Dedifferentiated amniotic fluid mesenchymal stem cell (primary cell): ENCODE measurements at regions not wholly inside any gene's neighbourhood (a gene's known extent, or its start where the extent isn't known, plus 50 kb on each side); places are given as distances from the start of the nearest gene placed in this dataset.

Source experiments
- DNase-seq: peaks from one replicate; pipeline ENCODE4 v3.0.0-alpha.2; 2016; ENCODE audit errors: extremely low spot score

DNA sequence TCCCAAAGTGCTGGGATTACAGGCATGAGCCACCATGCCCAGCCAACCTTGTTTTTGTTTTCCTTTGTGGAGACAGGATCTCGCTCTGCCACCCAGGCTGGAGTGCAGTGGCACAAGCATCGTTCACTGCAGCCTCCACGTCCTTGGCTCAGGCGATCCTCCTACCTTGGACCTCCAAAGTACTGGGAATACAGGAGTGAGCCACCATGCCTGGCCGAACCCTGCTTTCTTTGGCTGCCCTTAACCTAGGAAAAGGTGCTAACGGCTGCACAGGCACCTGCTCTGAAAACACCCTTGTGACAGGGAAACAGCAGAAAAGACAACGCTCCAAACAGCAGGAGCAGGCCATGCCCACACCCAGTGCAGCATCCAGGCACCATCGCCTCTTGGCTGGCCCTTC is 71.9 kb downstream of the OAT start:
- no peak for DNase-seq

DNA sequence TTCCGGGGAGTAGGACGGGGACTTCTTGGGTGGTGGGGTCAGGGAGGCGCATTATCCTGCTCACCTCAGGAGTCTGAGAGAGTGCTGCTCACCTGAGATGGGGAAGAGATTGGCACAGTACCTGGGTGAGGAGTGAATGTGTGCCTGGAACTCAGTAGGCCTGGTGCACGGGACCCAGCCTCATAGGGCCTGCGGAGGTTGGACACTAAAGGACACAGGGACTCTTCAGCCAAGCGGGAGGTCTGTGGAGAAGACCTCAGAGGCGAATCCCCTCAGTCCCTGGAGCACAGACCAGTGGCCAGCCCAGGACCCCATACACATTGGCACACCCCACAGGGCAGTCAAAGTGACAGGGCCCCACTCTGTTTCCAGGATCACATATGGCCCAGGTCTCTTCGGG is 73.2 kb downstream of the OAT start:
- no peak for DNase-seq

DNA sequence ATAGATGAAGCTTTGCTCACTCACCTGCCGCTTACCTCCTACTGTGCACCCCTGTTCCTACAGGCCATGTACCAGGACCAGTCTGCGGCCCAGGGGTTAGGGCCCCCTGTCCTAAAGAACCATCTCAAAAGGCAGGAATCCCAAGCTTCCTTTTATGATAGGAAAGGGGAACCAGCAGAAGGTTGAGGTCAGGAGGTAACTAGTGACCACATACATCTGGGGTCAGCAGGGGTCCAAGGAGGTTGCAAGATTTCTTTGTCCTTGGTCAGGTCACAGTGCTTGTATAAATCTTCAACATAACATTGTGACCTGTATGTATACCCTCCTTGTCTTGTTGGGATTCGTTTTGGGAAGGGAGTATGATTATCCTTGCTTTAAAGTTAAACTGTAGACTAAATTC is 73.8 kb downstream of the OAT start:
- DNase-seq: no peak

DNA sequence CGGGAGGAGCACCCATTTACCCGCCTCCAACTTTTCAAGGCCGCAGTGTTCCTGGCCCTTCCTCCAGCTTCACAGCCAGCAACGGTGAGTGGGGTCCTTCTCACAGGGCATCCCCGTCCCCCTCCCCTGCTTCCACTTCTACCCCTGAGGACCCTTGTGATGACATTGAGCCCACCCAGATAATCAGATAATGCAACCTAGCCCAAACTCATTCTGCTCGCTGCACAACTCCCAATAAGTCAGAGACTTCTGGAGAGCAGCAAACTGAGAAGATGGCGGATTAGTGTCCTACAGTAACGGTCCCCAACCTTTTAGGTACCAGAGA is 74.5 kb downstream of the OAT start:
- DNase-seq: no peak

DNA sequence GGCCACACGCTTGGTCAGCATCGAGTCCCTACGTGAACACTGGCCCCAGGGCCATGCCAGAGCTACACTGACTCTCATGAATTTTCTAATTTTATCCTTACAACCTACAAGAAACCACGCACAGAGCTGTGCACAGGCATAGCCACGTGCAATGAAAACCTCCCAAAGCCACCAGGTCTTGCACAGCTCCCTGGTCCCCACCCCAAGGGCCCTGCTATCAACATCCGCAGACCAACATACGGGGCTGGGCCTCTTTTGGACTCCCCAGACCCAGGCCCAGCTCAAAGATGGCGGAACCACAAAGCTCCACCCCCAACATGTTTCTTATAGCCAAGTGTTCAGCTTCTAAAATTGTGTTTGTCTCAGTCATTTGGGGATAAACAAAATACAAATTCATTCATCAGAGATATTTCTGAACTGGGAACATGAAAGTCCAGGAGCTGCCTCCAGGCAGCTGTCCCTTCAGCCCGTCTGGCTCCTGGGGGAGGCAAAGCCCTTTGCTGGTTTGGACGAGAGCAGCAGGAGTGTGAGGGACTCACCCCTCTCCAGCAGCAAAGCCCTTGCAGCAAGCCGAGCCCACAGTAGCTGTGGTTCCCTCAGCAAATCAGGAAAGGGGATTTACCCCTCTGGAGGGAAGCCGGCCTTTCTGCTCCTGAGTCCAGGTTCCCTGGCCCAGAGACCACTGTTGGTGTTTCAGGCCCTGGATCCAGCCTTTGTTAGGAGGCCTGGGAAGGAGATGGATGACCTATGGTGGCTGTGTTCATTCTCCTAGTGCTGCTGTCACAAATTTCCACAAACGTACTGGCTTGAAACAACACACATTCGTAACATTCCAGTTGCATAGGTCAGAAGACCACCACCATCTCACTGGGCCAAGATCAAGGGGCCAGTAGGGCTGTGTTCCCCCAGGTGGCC is 75.1 kb downstream of the OAT start:
- no peak for DNase-seq

DNA sequence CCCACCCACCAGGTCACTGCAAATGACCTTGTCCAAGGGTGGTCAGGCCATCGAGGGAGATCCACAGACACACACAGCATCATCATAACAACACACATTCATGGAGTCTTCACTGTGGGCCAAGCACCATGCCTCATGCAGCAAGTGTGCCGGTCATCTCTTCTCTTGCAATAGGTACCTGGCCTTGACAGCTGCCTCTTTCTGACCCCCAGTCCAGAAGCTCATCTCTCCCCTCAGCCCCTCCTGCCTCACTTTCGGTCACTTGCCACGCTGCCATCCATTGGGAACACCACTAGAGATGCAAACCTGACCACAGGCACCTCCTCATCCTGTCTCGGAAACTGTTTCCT is 75.9 kb downstream of the OAT start:
- DNase-seq: no peak

DNA sequence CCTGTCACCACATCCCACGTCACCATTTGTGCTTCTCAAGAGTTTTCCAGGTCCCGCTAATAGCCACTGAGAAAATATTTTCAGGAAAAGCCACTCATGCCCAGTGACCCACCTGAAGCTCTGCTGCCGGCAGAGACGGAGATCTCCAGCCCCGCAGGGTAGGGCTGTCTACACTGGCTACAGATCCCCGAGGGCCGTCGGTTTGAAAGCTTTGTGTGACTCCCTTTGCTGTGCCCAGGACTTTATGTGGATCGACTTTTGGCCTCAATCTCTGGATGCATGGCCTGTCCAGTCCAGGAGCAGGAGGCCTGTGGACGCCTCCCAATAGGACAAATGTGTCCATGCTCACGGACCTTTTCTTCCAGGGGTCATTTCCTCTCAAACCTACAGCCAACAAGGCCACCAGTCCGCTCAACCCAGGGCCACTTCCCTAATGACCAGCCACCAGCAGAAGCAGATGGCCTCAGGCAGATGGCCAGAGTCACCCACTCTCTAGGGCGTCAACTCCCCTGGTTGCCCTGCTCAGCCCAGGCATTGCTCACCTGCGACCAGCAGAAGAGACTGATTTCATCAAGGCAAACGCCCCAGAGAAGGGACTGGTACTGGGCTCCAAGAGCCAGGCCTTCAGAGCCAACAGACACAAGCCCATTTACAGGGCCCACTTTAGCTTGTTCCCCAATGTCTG is 76.4 kb downstream of the OAT start:
- no peak for DNase-seq

DNA sequence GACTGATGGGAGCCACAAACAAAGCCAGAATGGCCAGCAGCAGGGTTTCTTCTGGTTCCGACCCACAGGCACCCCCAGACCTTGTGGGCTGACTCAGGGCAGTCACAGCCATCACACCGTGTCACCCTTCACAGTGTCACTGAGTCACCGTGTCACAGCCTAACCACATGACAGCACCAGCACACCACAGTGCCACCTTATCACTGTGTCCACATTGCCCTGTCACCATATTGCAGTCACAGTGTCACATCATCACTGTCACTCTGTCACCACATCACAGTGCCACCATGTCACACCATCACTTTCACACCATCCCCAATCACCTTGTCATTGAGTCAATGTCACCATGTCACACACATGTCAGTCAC is 77.0 kb downstream of the OAT start:
- no peak for DNase-seq

DNA sequence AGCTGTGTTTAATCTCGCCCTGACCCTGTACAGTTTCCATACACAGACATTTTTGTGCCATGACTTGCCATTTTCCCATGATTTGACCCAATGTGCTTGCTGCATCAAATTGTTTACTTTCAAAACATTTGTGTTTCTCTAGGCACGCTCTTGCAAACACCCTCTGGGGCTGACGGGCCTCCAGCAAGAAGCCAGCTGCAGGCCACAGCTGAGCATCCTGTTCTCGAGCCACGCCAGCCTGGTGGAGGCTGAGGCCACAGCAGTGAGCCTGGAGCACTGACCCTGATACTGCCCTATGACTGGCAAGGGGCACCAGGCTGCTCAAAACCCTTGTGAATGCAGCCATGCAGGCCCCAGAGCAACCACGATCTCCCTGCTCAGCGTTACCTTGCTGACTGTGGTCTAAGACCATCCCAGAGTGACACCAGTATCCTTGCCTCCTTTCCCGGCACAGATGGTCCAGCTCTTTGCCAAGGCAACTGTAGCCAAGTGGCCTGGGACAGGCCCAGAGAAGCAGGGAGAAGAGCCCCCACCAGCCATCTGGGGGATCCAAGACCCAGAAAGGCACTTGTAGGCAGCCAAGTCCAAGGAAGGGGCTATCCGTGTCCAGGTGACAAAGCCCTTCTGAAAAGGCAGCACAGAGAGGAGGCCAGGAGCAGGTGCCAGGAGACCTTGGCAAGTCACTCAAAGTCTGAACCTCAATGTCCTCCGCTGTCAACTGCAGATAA is 78.5 kb downstream of the OAT start:
- peak; percentile 96 for DNase-seq

DNA sequence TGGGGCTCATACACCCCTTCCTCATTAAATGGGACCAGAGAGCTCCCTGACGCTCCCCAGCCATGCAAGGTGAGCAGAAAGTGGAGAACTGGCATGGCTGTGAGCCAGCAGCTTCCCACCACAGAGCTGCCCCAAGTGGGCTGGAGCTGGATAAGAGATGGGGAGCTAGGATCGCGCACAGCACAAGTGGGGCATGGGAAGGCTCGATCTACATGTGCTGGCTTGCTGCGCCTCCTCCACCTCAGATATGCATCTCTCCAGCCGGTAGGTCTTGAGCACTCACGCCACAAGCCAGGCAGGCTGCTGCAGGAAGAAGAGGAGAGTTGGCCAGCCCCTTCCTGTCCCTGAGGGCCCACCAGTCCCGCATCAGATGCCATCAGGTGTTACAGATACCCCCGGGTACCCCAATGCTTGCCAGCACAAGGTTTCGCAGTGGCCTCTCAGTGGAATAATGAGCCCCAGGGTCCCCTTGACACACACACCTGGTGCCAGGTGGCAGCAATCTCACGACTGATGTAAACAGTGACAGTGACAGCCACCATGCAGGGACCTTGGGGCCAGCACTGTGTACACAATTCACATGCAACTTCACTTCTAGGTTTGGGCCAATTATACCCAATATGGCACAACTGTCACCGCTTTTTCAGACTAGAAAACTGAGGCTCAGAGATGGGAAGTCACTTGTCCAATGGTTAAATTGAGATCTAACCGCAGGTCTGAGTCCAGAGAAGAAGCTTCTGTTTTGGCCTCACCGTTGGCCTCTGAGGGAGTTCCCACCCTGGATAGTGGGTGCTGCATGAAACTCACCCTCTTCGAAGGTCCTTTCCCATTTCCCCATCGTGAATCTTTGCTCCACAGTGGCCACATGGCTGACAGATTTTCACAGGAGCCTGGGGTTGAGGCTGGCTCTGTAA is 79.3 kb downstream of the OAT start:
- no peak for DNase-seq

DNA sequence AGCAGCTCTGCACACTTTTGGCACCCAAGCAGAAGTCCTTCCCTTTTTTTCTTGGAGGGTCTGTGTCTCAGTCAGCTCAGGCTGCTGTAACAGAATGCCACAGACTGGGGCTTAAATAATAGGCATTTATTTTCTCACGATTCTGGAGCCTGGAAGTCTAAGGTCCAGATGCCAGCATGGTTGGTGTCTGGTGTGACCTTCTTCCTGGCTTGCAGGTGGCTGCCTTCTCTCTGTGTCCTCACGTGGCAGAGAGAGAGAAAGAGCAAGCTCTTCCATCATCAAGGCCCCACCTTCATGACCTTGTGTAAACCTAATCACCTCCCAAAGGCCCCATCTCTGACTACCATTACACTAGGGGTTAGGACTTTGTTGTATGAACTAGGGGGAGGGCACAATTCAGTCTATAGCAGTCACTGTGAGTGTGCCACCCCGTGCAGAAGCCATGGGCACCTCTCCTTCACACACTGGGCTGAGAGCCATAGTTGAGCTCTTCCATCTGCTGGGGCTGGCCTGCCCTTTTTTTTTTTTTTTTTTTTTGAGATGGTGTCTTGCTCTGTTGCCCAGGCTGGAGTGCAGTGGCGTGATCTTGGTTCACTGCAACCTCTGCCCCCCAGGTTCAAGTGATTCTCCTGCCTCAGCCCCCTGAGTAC is 80.3 kb downstream of the OAT start:
- DNase-seq: no peak

DNA sequence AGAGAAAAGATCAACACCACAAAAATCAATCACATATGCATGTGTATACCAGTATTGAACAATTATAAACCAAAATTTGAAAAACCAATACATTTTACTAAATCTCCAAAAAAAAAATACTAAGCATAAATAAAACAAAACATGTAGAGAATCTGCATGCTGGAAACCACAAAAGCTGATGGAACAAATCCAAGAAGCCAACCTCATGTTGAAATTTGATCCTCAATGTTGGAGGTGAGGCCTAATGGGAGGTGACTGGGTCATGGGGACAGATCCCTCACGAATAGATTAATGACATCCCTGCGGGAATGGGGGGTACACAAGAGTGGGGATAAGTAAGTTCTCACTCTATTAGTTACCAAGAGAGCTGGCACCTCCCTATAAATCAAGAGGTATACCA is 82.5 kb downstream of the OAT start:
- no peak for DNase-seq

DNA sequence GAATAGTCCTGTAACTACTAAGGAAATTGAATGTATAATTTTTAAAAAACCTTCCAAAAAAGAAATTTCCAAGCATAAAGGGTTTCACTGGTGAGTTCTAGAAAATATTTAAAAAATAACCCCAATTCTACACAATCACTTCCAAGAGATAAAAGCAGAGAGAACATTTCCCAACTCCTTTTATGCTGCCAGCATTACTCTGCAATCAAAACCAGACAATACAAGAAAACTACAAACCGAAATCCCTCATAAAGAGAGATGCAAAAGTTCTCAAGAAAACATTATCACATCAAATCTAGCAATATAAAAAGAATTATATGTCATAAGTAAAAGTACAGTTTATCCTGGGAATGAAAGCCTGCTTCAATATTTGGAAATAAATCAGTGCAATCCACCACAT is 84.8 kb downstream of the OAT start:
- no peak for DNase-seq

DNA sequence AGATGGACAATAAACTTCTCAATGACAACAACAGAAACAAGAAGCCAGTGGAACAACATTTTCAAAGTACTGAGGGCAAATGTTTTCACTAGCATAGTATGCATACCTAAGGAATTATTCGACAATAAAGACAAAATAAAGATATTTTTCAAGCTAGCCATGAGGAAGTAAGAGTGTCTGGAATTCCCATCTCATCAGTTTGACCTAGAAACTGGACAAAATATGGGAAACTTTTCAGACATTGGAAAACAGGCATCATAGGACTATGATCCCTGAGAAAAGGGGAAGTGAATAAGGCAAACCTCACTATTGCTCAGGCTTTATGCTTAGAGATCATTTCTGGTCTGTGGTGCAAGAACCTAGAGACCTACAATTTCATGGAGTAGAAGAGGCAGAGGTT is 86.3 kb downstream of the OAT start:
- DNase-seq: peak; percentile 25

DNA sequence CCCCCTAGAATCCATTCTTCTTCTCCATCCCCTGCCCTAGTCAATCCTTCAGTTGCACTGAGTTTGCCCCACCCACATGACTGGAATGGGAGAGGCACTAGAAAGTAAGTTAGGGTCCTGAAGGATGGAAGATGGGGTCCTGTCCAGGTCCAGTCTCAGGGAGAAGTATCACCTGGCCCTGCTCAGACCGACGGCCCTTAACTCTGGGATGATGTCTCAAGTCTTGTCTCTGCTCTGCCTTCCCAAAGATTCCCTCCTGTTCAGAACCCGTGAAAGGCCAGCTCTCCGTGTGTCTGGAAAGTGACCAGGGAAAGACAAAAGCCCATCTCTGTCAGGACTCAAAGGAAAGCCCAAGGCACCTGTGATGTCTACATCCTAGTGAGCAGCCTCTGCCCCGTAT is 88.8 kb downstream of the OAT start:
- no peak for DNase-seq

DNA sequence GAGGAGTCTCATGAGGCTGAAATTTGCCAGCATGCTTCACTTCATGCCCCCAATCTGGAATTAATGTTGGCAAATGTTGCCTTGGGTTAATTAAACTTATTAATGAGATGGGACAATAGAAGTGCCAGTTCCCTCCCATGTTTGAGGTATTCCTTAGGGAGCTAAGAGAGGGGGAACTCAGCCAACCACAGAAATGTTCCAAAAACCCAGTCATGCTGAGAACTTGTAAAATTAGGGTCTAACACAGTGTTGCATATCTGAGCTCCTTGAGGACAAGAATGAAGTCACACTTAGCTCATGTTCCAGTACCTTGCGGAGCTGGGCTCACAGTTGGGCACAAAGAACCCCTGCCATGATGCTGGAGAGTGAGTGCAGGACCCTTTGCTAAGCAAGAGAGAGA is 89.4 kb downstream of the OAT start:
- no peak for DNase-seq

DNA sequence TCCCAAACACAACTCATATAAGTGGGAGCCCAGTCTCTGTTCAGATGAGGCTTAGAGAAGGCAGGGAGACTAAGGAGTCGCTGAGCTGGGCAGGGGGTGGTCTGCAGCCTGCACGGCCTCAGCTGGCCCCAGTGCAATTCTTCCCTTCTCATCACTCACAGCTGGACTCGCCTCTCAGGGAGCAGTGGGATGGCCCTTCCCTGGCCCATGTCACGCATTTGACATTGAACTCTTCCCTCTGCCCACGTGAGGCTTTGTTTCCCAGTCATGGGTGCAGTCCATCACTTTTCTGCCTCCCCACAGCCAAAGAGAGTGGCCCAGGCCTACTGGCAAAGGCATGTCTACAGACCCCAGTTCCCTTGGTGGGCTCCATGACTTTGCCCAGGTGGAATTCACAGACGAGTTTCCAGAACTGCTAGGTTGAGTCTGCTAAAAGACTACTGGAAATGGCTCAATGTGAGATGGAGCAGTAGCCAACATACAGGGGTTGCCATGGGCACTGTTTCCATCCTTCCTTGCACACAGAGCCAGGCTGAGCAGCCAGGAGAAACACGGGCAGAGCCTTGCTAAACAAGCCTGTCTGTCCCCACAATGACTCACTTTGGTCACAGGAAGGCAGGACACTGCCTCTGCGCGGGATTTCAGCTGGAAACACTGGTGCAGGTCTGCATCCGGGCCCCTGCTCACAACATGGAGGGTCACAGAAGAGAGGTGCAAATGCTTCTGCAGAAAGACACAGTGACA is 90.1 kb downstream of the OAT start:
- no peak for DNase-seq

DNA sequence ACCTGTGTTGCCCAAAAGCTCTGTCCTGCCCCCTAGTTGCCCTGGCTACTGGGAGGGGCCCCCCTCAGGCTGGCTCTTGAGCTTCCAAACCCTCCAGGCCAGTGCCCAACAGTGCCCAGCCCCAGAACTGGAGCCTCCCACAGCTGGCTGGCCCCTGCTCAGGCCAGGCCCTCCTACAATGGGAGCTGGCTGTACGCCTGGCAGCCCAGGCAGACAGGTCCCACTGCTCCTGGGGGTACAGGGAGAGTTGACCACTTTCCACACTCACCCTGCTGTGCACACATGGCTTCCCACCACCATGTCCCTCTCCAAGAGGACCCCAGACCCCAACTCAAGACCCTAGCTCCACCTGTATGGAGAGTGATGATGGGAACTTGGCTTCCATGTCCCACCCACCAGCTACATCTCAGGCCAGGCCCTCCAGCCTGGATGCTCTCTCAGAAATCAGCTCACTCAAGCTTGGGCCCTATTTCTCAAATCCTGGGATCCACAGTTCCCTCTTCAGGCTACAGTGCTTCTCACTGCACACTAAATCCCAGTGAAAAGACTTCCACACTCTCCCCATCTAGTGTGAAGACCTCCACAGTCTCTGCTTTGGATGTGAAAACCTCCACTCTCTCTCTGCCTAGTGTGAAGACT is 92.6 kb downstream of the OAT start:
- no peak for DNase-seq

DNA sequence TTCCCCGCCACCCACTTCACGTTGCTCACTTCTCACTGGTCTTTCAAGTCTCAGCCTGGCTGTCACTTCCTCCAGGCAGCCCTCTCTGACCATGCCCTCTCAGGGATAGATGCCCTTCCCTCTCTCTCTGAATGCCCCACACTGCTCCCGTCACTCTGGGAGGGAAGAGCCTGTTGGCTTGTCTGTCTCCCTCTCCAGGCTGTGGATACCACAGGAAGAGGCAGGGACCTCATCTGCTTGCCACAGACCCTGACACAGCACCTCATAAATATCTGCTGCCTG is 93.1 kb downstream of the OAT start:
- DNase-seq: no peak

DNA sequence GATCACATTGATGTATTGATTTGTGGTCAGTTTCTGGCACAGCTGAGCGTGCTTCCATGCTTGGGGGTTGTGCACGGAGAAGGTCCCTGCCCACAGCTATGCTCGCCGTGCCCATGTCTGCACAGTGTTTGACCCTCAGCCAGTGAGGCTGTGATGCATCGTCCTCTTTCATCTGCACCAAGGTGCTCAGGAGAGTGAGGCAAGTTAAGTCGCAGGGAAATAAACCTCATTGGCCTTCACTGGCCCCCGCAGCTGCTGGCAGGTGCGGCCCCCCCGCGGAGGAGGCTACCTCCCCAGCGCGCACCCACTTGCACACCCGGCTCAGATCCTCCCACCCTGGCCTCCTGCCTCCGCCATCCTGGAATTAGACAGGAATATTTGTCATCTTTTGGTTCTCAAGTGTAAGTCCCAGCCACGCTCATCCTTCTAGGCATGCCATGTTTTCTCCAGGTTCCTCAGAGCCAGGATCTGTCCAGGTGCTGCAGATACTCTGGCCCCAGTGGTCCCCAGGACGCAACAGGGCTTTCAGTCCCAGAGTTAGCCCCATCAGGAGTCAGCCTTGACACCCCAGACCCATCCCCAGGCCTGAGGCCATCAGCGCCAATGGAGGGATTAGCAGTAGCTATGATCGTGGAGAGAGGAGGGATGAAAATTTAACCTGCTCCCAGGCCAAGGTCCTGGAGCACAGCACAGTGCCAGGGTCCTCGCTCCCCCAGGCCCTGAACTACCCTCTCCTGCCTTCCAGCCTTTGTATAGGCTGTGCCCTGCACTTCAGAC is 93.7 kb downstream of the OAT start:
- no peak for DNase-seq
